ENCODE measurements at regions not wholly inside any gene's neighbourhood (a gene's known extent, or its start where the extent isn't known, plus 50 kb on each side); places are given as distances from the start of the nearest gene placed in this dataset.

GRCh38 chr13:76297331-76297730 lies 588.9 kb downstream of the KCTD12 start:
- TF ChIP-seq POLR2A (IDR thresholded peaks at IDR 0.05) (no peak), CTCF (IDR thresholded peaks at IDR 0.05) (no peak)

All from tibial nerve (tissue), 3 donors.